ENCODE measurements at regions not wholly inside any gene's neighbourhood (a gene's known extent, or its start where the extent isn't known, plus 50 kb on each side); places are given as distances from the start of the nearest gene placed in this dataset.

DNA sequence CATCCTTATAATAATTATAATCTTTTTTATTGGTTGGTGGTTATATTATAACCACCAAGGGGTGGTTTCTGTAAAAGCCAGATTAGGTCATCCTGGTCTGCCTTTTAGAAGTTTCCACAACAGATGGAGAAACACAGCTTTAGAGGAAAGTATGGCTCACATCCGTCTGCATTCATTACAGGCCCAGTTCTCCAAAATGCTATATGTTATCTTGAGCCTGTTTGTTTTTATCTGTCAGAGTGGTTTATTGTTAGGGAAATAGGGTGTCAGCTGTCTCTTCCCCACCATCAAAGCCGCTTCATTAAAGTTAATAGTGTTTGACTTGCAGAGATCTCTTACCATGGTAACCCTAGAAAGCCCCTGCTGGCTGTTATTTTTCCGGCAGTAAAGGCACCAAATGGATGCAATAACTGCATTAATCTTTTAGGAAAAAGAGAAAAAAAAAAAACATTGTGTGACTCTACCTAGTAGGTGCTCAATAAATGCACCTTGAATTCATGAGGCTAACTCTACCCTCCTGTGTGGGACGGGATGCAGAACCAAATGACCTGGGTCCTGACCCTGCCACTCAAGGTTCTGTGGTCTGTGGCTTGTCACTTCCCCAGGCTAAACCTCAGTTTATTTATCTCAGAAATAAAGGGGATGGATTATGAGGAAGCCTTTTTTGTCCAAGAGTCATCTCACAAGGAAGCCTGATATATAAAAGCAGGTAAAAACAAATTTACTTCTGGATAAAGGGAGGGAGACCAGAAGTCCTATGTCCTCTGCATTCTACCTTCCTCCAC, 118.3 kb downstream of the WT1 start:
- H3K4me3 ChIP-seq (replicated peaks in 1 of 2; ENCODE audit: low read depth in 2 of 2, low read length in 2 of 2): no peak overlapping the region
- DNase-seq (ENCODE audit: low read depth in 2 of 2): peak in 1 of 2 donors; percentile 38
- TF ChIP-seq, protein P1, sequence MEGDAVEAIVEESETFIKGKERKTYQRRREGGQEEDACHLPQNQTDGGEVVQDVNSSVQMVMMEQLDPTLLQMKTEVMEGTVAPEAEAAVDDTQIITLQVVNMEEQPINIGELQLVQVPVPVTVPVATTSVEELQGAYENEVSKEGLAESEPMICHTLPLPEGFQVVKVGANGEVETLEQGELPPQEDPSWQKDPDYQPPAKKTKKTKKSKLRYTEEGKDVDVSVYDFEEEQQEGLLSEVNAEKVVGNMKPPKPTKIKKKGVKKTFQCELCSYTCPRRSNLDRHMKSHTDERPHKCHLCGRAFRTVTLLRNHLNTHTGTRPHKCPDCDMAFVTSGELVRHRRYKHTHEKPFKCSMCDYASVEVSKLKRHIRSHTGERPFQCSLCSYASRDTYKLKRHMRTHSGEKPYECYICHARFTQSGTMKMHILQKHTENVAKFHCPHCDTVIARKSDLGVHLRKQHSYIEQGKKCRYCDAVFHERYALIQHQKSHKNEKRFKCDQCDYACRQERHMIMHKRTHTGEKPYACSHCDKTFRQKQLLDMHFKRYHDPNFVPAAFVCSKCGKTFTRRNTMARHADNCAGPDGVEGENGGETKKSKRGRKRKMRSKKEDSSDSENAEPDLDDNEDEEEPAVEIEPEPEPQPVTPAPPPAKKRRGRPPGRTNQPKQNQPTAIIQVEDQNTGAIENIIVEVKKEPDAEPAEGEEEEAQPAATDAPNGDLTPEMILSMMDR (IDR thresholded peaks at IDR 0.05; ENCODE audit: low read depth, low read length): no peak

DNA sequence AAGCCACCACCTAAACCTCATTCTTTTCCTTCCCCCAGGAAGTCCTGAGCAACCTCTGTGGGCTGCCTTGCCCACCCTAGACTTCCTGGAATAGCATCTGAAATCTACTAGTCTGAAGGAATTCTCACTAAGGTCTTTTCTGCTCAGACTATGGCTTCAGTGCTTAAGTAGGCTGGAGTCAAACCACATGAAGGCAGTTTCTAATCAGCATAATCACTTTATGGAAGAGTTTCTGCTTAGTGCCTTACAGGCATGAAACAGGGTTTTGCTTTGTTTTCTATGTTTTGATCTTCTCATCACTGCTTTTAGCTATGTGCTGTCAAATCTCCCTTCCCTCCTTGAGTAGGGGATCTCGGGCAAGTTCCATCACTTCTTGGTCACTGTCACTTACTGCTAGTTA, 117.7 kb downstream of the WT1 start:
- TF ChIP-seq, protein P1 (IDR thresholded peaks at IDR 0.05; ENCODE audit: low read depth, low read length): no peak
- no peak for DNase-seq (ENCODE audit: low read depth in 2 of 2)
- H3K4me3 ChIP-seq (replicated peaks in 1 of 2; ENCODE audit: low read depth in 2 of 2, low read length in 2 of 2): no peak overlapping the region

DNA sequence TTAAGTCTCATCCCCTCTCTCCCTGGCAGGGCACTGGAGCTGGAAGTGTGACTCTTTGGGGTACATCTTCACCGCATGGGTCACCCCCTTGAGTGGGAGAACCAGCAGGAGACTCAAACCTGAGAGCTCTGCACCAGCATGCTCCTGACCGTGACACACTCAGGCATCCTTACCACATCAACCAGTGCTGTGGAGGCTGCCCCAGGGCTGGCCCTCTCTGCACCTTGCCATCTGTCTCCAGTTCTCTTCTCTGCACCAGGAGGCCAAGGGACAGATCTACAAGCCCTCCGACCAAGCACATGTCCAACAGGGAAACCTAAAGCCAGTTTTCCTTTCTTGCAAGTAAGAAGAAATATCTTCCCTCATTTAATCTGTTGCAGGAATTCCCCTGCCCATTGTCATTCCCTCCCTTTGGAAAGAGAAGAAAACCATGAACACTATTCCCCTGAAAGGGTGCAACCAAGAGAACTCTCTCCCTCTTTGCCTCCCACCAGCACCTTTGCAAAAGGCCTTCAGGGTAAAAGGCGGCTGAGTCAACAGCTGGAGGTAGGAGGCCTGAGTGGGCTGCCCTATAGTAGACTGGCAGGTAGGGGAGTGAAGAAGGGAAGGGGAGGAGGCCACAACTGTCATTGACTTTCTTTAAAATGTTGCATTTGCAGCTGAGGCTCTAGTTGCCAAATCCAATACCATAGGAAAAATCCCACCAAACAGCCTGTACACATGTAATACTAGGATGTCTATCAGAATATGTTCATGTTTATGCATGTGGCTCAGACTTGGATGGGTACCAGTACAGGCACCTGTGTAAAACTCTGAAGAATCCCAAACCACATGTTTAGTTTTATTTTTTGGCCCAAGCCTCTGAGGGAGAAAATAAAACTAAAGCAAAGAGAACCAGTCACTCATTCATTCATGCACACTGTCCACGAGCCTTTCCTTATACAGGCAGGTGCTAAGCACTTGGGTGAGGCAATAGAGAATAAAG, 117.0 kb downstream of the WT1 start:
- no peak overlapping the region for H3K4me3 ChIP-seq (replicated peaks in 1 of 2; ENCODE audit: low read depth in 2 of 2, low read length in 2 of 2)
- no peak for DNase-seq (ENCODE audit: low read depth in 2 of 2)
- TF ChIP-seq, protein P1 (IDR thresholded peaks at IDR 0.05; ENCODE audit: low read depth, low read length): no peak

DNA sequence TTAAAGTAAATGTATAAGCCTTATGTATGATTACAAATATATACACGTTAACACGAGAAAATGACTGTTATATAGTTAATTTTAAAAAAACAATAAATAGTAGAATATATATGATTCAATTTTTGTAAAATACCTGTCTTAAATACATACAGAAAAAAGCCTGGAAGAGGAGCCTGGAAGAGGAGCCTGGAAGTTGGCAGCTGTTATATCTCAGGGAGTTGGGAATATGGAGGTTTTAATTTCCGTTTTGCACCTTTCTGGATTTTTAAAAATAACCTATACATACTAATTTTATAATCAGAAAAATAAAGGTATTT, 111.6 kb downstream of the WT1 start:
- no peak overlapping the region for H3K4me3 ChIP-seq (replicated peaks in 1 of 2; ENCODE audit: low read depth in 2 of 2, low read length in 2 of 2)
- TF ChIP-seq, protein P1 (IDR thresholded peaks at IDR 0.05; ENCODE audit: low read depth, low read length): no peak
- DNase-seq (ENCODE audit: low read depth in 2 of 2): no peak

DNA sequence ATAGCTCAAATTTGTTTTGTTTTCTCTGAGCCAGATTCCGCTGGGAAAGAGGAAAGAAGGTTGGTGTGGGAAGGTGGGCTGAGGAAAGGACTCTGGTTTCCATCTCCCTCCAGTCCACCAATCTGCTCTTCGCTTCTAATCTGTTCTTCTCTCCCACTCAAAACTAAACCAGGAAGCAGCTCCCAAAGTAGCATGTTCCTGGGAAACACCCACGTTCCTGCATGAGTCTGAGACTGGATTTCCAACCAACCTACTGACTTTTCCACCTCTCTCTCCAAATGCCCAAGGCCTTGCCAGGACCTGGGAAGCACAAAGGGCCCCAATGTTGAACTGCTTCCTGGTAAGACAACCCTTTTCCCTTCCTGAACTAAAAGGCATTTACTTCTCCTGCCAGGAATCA, 110.2 kb downstream of the WT1 start:
- no peak overlapping the region for H3K4me3 ChIP-seq (replicated peaks in 1 of 2; ENCODE audit: low read depth in 2 of 2, low read length in 2 of 2)
- DNase-seq (ENCODE audit: low read depth in 2 of 2): peak in 1 of 2 donors; percentile 76
- TF ChIP-seq, protein P1 (IDR thresholded peaks at IDR 0.05; ENCODE audit: low read depth, low read length): no peak

DNA sequence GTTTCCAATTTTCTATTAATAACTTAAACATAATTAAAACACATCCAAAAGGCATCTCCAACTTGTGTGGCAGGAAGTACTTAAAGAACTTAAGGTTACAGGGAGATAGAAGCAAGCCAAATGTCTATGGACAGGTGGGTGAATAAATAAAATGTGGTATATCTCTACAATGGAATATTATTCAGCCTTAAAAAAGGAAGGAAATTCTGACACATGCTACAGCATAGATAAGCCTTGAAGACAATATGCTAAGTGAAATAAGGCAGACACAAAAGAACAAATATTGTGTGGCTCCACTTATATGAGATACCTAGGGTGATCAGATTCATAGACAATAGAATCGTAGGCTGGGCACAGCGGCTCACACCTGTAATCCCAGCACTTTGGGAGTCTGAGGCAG, 109.6 kb downstream of the WT1 start:
- no peak overlapping the region for H3K4me3 ChIP-seq (replicated peaks in 1 of 2; ENCODE audit: low read depth in 2 of 2, low read length in 2 of 2)
- no peak for DNase-seq (ENCODE audit: low read depth in 2 of 2)
- TF ChIP-seq, protein P1 (IDR thresholded peaks at IDR 0.05; ENCODE audit: low read depth, low read length): no peak

All from cardiac fibroblast (primary cell).